SH-SY5Y (cell line): ENCODE measurements at regions not wholly inside any gene's neighbourhood (a gene's known extent, or its start where the extent isn't known, plus 50 kb on each side); places are given as distances from the start of the nearest gene placed in this dataset.

Experiments
- GATA2 ChIP-seq: IDR thresholded peaks from 2 replicates; pipeline ENCODE4 v1.6.1; 2011; ENCODE audit warnings: mild to moderate bottlenecking, low read depth, low read length
- GATA3 ChIP-seq: IDR thresholded peaks from 2 replicates; pipeline ENCODE4 v1.6.1; 2011; ENCODE audit warnings: low read depth, mild to moderate bottlenecking, low read length, moderate library complexity

DNA sequence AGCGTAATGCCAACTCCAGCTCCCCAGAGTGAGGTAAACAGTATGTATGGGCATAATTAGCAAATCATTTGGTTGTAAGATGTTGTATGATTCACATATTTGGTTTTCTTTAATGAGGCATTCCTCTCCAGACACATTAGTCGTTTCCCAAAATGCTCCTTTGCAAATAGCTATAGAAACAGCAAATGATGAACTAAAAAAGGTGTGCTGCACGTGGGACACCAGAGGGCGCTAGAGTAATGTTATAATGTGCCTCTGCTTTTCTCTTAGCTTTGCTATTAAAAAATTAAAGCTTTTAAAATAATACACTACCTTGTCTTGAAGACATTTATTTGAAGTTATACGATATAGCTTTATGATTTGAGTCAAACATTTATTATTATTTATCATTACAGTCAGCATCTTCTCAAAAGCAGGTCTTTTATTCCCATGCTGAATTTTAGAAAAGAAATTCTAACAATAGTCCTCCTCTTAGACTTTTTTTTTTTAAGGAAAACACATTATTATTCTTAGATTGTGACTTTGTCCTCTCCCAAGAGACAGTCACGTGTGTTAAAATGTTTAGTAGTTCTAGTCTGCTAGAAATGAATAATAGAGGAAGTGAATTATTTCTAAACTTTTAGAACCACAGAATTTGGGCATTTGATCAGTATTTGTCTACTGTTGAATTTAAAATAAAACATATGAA, 121.6 kb upstream of the FRY start:
- TF ChIP-seq GATA3 (no peak), GATA2 (no peak)

DNA sequence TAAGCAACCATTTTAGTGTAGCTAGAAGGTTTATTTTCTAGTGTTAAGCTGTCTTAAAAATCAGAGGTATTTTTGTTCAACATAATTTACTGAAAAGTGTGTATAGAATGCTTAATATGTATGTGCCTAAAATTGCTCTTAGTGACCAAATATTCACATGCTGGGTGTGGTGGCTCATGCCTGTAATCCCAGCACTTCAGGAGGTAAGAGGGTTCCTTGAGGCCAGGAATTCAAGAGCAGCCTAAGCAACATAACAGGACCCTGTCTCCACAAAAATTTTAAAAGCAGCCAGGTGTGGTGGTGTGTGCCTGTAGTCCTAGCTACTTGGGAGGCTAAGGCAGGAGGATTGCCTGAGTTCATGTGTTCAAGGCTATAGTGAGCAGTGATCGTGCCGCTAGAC, 120.9 kb upstream of the FRY start:
- TF ChIP-seq GATA3 = no peak
- no peak for TF ChIP-seq GATA2

DNA sequence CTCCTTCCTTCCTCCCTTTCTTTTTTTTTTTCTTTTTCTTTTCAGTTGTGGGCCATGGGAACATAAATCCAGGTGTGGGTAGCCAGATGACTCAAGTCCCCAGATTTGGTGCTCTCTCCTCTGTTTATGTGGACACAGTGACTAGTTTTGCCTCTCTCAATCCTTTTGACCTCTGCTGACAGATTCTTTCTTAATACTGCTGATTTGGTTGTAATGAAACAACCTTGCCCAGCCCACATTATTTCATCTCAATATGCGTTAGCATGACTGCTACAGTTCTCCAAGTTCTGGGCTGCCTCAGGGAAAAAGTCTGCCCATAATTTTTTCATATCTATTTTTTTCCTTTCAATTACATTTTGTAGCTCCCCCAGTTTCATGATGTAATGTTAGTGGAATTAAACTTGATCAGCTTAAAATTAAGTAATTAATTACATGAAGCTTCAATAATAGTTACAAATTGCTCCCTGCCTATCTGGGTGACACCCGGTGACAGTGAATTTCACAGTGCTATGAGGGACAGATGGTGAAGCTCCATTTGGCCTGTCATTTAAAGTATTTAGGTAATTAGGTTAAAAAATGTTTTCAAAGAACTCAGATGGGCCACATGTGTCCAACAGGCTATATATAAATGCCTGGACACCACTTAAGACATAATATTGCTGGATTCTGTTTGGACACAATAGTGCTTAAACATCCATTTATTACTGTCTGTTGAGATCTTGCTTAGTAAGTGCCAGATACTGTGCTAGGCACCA, 118.8 kb upstream of the FRY start:
- TF ChIP-seq GATA3 = no peak
- no peak for TF ChIP-seq GATA2

DNA sequence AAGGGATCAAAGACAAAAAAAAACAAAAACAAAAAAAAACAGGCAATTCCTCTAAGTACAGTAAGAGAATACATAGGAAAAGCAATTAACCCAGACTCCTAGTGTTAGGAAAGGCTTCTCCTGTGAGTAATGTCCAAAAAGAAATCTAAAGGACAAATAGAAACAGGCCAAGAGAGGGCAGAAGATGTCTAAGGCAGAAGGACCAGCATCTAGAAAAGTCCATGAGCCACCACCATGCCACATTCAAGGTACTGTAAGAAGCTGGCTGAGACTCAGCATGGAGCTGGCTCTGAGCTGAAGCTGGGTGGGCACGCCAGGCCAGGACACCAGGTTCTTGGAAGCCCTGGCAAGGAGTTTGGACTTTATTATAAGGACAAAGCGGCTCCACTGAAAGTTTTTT, 118.1 kb upstream of the FRY start:
- no peak for TF ChIP-seq GATA2
- TF ChIP-seq GATA3 = no peak

DNA sequence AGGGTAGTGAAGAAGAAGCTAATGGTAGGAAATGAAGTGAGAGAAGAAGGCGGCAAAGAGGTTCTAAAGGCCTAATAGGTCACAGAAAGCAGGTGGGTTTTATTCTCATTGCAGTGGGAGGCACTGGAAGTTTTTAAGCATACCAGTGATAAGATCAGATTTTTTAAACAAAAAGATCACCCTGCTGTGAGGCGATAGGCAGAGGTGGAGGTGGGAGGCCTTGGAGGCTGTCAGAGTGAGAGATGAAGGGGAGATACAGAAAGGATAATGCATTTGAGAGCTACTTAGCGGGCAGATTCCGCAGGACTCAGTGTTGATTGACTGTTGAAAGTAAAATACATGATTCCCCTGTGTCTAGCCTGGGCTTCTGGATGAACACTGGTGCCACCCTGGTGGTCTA, 116.7 kb upstream of the FRY start:
- TF ChIP-seq GATA3 (no peak), GATA2 (no peak)

GRCh38 chr13:31918707-31919106, 112.9 kb upstream of the FRY start:
- TF ChIP-seq GATA3 (no peak), GATA2 (no peak)

DNA sequence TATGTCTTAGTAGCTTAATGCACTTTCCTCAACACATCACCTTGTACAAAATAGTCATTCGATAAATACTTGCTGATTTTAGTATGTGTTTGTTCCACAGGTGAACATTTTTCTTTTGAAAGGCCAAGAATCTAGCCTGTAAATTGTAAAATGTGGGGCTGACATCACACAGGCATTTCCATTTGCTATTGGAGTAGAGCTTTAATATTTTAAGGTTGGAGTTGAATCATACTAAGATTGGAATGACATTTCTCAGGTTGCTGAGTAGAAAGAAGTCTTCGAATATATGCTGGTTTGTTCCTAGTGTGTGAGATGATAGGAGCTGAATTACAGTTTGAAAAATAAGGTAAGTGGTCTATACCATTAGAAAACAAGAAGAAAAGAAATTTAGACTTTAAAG, 112.3 kb upstream of the FRY start:
- TF ChIP-seq GATA3 (no peak), GATA2 (no peak)

GRCh38 chr13:31919971-31920726, 111.4 kb upstream of the FRY start:
- no peak for TF ChIP-seq GATA3
- no peak for TF ChIP-seq GATA2

- TF ChIP-seq GATA2 (no peak), GATA3 (no peak)
Measured at GRCh38 chr13:31920727-31921100, 110.9 kb upstream of the FRY start.

DNA sequence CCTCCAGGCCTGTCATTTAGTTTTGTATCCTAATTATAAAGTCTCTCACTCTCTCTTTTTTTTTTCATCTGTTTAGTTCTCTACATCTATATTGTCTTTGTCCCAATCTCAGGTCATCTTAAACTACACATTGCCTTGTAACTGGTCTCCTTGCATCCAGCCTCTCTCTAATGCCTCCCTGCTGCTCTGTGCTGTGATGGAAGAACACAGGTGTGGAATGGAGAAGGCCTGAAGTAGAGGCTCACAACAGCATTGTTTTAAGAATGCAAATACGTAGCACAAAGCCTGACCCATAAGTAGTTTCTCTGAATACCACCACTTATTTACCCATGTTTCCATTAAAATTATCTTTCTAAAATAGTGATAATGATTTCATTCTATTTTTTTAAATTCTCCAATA, 108.8 kb upstream of the FRY start:
- TF ChIP-seq GATA3 = no peak
- TF ChIP-seq GATA2 = no peak

DNA sequence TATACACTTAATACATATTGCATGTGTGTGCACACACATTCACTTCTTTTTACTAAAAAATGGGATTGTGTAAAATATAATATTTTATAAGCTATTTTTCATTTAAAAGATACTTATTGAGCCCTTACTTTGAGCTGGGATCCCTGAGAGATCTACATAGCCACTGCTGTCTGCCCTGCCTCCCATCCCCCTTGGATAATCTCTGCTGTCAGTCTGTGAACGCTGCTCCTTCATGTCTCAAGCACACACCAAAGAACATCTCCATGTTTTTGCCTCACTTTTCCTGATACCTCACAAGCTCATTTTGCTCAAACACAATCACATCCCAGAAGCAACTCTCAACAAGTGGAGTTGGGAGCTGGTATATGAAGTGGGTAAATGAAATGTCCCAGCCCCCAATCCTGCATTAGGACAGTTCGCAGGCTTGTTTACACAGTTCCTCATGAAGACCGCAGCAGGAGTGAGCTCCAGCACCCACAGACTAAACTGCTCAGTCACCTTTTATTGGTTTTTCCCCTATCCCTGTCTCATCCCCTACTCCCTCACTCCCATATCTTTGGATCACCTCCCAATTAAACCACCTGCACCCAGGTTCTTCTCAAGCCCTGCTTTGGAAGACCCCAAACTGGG, 108.3 kb upstream of the FRY start:
- no peak for TF ChIP-seq GATA3
- no peak for TF ChIP-seq GATA2

DNA sequence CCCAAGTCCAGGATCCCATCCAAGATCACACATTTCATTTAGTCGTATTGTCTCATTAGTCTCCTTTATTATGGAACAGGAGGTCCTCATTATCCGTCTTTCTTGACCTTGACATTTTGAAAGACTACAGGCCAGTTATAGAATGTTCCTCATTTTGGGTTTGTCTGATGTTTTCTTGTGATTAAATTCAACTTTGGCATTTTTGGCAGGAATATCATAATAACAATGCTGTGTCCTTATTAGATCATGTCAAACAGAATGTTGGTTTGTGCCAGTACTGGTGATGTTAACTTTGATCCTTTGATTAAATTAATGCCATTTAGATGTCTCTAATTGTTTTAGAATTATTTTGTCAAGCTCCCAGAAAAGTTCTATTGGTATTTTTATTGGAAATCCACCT, 106.5 kb upstream of the FRY start:
- TF ChIP-seq GATA2 (no peak), GATA3 (no peak)

DNA sequence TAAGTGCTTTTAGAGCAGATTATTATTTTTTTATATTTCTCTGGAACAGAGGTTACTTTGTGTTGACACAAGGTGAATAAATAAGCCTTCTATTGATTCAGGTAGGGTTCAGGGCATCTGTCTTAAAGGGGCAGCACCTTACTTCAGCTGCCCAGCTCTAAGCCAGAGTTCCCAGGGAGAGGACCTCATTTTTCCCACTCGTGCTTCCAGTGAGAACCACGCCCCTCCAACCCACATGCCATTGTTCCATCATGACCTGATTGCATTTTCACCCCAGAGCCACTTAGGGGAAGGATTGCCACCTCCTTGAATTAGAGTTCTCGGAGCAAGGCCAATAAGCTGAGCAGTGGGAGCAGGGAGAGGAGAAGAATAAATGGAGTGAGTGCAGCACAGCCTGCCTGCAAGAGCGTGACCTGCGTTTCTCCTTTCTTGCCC, 104.3 kb upstream of the FRY start:
- TF ChIP-seq GATA3 (no peak), GATA2 (no peak)

DNA sequence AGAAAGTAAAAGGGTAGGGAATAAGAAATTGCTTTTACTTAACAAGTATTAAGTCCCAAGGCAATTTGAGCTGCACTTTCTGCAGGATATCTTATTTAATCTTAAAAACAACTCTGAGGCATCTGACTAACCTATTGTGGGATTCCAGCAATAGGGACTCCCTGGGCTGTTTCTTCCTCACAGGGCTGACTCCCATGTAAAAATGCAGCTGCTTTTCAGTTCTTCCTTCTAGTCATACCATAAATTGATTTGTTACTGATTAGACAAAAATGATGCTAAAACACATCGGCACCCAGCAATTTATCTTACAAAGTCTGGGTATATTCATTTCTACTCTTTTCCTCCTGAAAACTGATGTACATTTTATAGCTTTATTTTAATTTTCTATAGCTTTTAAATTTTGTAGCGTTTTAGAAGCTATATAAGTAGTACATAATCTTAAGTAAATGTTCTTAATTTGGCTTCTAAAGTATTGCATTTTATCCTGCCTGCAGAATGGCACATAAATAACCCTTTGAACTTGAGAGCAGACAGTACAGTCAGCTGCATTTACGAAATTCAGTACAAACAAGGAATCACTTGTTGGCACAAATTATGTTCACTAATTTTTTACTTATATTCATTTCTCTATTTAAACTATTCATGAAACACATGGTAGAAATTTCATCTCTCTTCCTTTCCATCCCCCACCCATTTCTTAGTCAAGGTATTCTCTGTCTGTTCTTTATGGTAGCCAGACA, 102.4 kb upstream of the FRY start:
- TF ChIP-seq GATA2 = no peak
- no peak for TF ChIP-seq GATA3

- TF ChIP-seq GATA3 (no peak), GATA2 (no peak)
Measured at GRCh38 chr13:31930490-31930889, 101.1 kb upstream of the FRY start.
